Keratinocyte (primary cell): ENCODE measurements at regions not wholly inside any gene's neighbourhood (a gene's known extent, or its start where the extent isn't known, plus 50 kb on each side); places are given as distances from the start of the nearest gene placed in this dataset.

Experiments used
- EZH2 ChIP-seq: IDR thresholded peaks from one replicate; pipeline ENCODE4 v1.6.1; 2012; ENCODE audit warnings: inconsistent platforms, mild to moderate bottlenecking, low read length, moderate library complexity
- TF ChIP-seq, protein P1 (sequence below), 3 experiments: IDR thresholded peaks in 1 of 3; conservative IDR thresholded peaks in 1 of 3; optimal IDR thresholded peaks in 1 of 3; 2 replicates in 2 of 3; 3 replicates in 1 of 3; pipeline versions ENCODE3 to v1.5.1; 2011; ENCODE audit warnings: low read length in 3 of 3, mild to moderate bottlenecking in 3 of 3, moderate library complexity in 2 of 3, control low read depth in 1 of 3, inconsistent platforms in 1 of 3; ENCODE audit not compliant: insufficient read depth in 2 of 3; ENCODE audit errors: extremely low read depth in 1 of 3

DNA sequence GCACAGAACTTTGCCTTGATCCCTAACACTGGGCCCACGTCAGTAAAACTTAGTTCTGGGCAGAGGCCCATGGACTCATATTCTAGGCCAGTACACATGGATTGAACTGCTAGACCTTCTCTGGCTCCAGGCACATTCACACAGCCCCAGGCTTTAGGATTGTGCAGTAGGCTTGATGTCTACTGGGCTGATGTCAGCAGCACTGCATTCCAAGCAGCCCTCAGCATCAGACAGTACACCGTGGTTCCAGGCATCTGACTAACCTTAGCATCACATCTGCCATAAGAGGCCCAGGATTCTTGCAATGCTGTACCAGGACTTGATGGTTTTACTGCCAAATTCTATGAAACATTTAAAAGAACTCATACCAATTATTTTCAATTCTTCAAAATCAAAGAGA lies 301.9 kb downstream of the CCER1 start:
- TF ChIP-seq, protein P1, sequence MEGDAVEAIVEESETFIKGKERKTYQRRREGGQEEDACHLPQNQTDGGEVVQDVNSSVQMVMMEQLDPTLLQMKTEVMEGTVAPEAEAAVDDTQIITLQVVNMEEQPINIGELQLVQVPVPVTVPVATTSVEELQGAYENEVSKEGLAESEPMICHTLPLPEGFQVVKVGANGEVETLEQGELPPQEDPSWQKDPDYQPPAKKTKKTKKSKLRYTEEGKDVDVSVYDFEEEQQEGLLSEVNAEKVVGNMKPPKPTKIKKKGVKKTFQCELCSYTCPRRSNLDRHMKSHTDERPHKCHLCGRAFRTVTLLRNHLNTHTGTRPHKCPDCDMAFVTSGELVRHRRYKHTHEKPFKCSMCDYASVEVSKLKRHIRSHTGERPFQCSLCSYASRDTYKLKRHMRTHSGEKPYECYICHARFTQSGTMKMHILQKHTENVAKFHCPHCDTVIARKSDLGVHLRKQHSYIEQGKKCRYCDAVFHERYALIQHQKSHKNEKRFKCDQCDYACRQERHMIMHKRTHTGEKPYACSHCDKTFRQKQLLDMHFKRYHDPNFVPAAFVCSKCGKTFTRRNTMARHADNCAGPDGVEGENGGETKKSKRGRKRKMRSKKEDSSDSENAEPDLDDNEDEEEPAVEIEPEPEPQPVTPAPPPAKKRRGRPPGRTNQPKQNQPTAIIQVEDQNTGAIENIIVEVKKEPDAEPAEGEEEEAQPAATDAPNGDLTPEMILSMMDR (optimal IDR thresholded peaks at IDR 0.05 in 1 of 3, IDR thresholded peaks at IDR 0.05 in 1 of 3, conservative IDR thresholded peaks at IDR 0.05 in 1 of 3; ENCODE audit: extremely low read depth in 1 of 3, insufficient read depth in 2 of 3, low read length in 3 of 3), result no peak
- TF ChIP-seq EZH2, result no peak
